OCI-LY7 (cell line): ENCODE measurements at regions not wholly inside any gene's neighbourhood (a gene's known extent, or its start where the extent isn't known, plus 50 kb on each side); places are given as distances from the start of the nearest gene placed in this dataset.

Experiments used
- BruUV-seq: library from RNA; stranded (reverse); fragments of 400-500 nt; replicated peaks from 2 replicates; lab custom pipeline; 2021; lab: Mats Ljungman, UMichigan
- CTCF ChIA-PET: fragments of 300-600 bp; sonication (Branson Sonifier 250); formaldehyde crosslinking; loops from one replicate; lab custom pipeline; 2022; ENCODE audit warnings: antibody characterized with exemption; ENCODE audit not compliant: unreplicated experiment; lab: Charles Lee
- POLR2A ChIA-PET: fragments of 300-600 bp; sonication (Branson Sonifier 250); formaldehyde crosslinking; loops from one replicate; lab custom pipeline; 2022; ENCODE audit warnings: antibody characterized with exemption; lab: Charles Lee
- DNase-seq: peaks from one replicate; pipeline ENCODE4 v3.0.0-alpha.2; 2015; ENCODE audit warnings: low spot score
- H2AFZ ChIP-seq: fragments of 200-600 bp; sonication (generic), shearing (Covaris generic); 2 replicates; pipeline ENCODE4 v1.6.1; 2014; ENCODE audit warnings: mild to moderate bottlenecking, antibody characterized with exemption, low read length, moderate library complexity
- H3K27ac ChIP-seq: fragments of 200-600 bp; sonication (generic); 2 replicates; pipeline ENCODE4 v1.5.1; 2014; ENCODE audit warnings: mixed run types, low read depth, mild to moderate bottlenecking, moderate library complexity, low read length, inconsistent platforms; ENCODE audit not compliant: poor library complexity, severe bottlenecking
- H3K36me3 ChIP-seq: fragments of 200-600 bp; sonication (generic); 2 replicates; pipeline ENCODE4 v1.6.1; 2014; ENCODE audit warnings: mild to moderate bottlenecking, antibody characterized with exemption, low read length, moderate library complexity, mixed read lengths; ENCODE audit not compliant: insufficient read depth
- H3K4me1 ChIP-seq: fragments of 200-600 bp; sonication (generic); 2 replicates; pipeline ENCODE4 v1.5.1; 2014; ENCODE audit warnings: mild to moderate bottlenecking, low read length; ENCODE audit not compliant: insufficient read depth, poor library complexity, severe bottlenecking
- H3K4me2 ChIP-seq: fragments of 200-600 bp; sonication (generic); 2 replicates; pipeline ENCODE4 v1.6.1; 2014; ENCODE audit warnings: mild to moderate bottlenecking, low read length
- H3K4me3 ChIP-seq: fragments of 200-600 bp; sonication (generic); 2 replicates; pipeline ENCODE4 v1.5.1; 2014; ENCODE audit warnings: mild to moderate bottlenecking, low read depth, low read length; ENCODE audit not compliant: poor library complexity, severe bottlenecking
- H3K79me2 ChIP-seq: fragments of 200-600 bp; sonication (generic); 2 replicates; pipeline ENCODE4 v1.6.1; 2016; ENCODE audit warnings: low read depth, mild to moderate bottlenecking, low read length, moderate library complexity, mixed read lengths; ENCODE audit not compliant: insufficient read depth
- H3K9me2 ChIP-seq: fragments of 200-600 bp; sonication (generic); 2 replicates; pipeline ENCODE4 v1.6.1; 2016; ENCODE audit warnings: mild to moderate bottlenecking, low read length, mixed read lengths; ENCODE audit not compliant: insufficient read depth
- H3K9me3 ChIP-seq: fragments of 200-600 bp; sonication (generic); 2 replicates; pipeline ENCODE4 v1.6.1; 2014; ENCODE audit warnings: mild to moderate bottlenecking, mixed run types, low read length, mixed read lengths
- H4K20me1 ChIP-seq: fragments of 200-600 bp; sonication (generic); 2 replicates; pipeline ENCODE4 v1.6.1; 2014; ENCODE audit warnings: mild to moderate bottlenecking, antibody characterized with exemption, low read length, moderate library complexity, mixed read lengths; ENCODE audit not compliant: insufficient read depth
- EZH2phosphoT487 ChIP-seq: fragments of 200-600 bp; sonication (generic); IDR thresholded peaks from 2 replicates; pipeline ENCODE4 v1.6.1; 2018; ENCODE audit warnings: low read depth, borderline replicate concordance, mild to moderate bottlenecking, mixed run types, antibody characterized with exemption, low read length, moderate library complexity, mixed read lengths
- intact Hi-C: fragments of 100-400 bp; cut with micrococcal nuclease; formaldehyde crosslinking; loops from one replicate; pipeline ENCODE4 v1.10.0; 2022; ENCODE audit not compliant: unreplicated experiment
- TF ChIP-seq, protein P1 (sequence below): fragments of 200-600 bp; sonication (generic); conservative IDR thresholded peaks from 2 replicates; pipeline ENCODE4 v1.5.1; 2014; ENCODE audit warnings: mild to moderate bottlenecking, antibody characterized with exemption, low read length, moderate library complexity, mixed read lengths

DNA sequence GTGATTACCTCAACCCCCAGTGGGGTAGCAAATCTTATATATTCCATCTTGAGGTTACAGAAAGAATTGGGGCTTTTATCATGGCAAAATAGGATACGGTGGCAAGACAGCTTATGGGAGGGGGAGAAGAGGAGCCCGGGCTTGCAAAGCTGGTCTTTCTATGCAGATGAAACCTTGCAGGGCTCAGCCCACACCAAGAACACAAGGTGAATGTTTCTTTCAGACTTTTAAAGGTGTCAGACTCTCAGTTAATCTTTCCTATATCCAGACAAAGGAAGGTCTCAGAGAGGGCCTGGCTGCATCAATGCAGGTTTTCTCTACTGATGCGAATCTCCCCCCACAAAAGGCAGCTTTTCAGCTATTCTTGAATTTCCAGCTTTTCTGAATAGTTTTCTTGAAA lies 59.9 kb upstream of the WDR17 start:
- H3K9me3 ChIP-seq: 0 out of 2 replicates have a peak, but pooled peaks cover 11% of the 10 kb centered on the region
- no peak overlapping the region for H3K27ac ChIP-seq
- peaks cover 22% of the 10 kb centered on the region for H3K4me1 ChIP-seq
- TF ChIP-seq, protein P1, sequence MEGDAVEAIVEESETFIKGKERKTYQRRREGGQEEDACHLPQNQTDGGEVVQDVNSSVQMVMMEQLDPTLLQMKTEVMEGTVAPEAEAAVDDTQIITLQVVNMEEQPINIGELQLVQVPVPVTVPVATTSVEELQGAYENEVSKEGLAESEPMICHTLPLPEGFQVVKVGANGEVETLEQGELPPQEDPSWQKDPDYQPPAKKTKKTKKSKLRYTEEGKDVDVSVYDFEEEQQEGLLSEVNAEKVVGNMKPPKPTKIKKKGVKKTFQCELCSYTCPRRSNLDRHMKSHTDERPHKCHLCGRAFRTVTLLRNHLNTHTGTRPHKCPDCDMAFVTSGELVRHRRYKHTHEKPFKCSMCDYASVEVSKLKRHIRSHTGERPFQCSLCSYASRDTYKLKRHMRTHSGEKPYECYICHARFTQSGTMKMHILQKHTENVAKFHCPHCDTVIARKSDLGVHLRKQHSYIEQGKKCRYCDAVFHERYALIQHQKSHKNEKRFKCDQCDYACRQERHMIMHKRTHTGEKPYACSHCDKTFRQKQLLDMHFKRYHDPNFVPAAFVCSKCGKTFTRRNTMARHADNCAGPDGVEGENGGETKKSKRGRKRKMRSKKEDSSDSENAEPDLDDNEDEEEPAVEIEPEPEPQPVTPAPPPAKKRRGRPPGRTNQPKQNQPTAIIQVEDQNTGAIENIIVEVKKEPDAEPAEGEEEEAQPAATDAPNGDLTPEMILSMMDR: no peak
- no peak for TF ChIP-seq EZH2phosphoT487
- no TSS peak for BruUV-seq
- no peaks in the 10 kb centered on the region for H3K9me2 ChIP-seq
- DNase-seq: no peak
- no peaks in the 10 kb centered on the region for H4K20me1 ChIP-seq
- no peaks in the 10 kb centered on the region for H3K79me2 ChIP-seq
- H3K4me3 ChIP-seq: no peak overlapping the region
- no peaks in the 10 kb centered on the region; the same call in 1 of the 2 replicates for H3K36me3 ChIP-seq
- no peak overlapping the region for H3K4me2 ChIP-seq
- H2AFZ ChIP-seq: no peak overlapping the region
- CTCF ChIA-PET: no interaction called here
- intact Hi-C loops: no loop called here
- POLR2A ChIA-PET: interaction anchor here (0.6 to 2.1 kb wide), 3 partner anchors 10 to 458 kb away, joined by 3 to 6 read pairs (median 4); no protein-coding TSS in a partner anchor

DNA sequence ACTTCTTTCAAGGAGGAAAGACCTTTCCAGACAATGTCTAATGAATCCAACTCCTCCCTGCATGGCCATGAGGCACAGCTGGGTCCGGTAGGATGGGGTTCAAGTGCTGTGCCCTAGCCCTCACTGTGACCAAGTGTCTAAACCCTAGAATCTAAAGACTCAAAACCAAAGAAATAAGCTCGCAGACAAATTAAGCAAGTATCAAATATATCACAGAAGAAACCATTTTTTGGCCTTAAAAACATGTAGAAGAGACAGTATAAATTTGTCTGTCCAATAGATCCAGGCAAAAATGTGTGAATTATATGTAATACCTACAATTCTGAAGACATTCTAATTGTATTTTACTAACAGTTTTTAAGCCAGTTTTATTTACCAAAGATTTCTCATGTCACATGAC lies 56.4 kb upstream of the WDR17 start:
- H3K4me1 ChIP-seq: peaks cover 30% of the 10 kb centered on the region
- no peaks in the 10 kb centered on the region for H3K79me2 ChIP-seq
- CTCF ChIA-PET: no interaction called here
- POLR2A ChIA-PET: no interaction called here
- H3K9me2 ChIP-seq: no peaks in the 10 kb centered on the region
- intact Hi-C loops: no loop called here
- no peak for DNase-seq
- no peaks in the 10 kb centered on the region; the same call in 1 of the 2 replicates for H3K36me3 ChIP-seq
- H3K4me3 ChIP-seq: no peak overlapping the region
- H3K4me2 ChIP-seq: no peak overlapping the region
- no peak overlapping the region for H2AFZ ChIP-seq
- no TSS peak for BruUV-seq
- TF ChIP-seq, protein P1: no peak
- TF ChIP-seq EZH2phosphoT487: no peak
- no peaks in the 10 kb centered on the region for H4K20me1 ChIP-seq
- 0 out of 2 replicates have a peak, but pooled peaks cover 11% of the 10 kb centered on the region for H3K9me3 ChIP-seq
- no peak overlapping the region for H3K27ac ChIP-seq

DNA sequence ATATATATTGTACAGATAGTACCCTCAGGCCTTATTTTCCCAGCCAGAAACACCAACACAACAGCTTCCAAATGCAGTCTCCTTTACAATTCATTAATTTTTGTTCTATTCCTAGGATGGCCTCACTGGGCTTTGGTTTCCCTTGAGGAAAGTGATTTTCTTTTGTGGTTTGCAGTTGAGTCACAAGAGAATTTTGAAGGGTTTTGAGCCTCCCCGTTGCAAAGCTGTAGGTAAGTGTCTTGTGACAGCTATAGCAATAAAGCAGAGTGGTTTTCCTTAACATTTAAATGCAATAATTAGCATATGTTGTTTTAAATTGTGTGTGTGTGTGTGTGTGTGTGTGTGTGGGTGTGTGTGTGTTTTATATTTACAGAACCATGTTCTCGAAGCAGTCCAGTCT lies 54.1 kb upstream of the WDR17 start:
- CTCF ChIA-PET: no interaction called here
- POLR2A ChIA-PET: interaction anchor here (0.7 to 2.0 kb wide), 9 partner anchors 11 to 313 kb away, joined by 3 to 8 read pairs (median 3); partner anchors contain the start of gene ASB5
- H3K79me2 ChIP-seq: no peaks in the 10 kb centered on the region
- H3K9me2 ChIP-seq: no peaks in the 10 kb centered on the region
- H3K4me3 ChIP-seq: no peak overlapping the region
- intact Hi-C loops: loop anchor here (5.0 kb wide), 2 partner anchors 64 to 311 kb away; no protein-coding TSS in a partner anchor
- no peaks in the 10 kb centered on the region for H4K20me1 ChIP-seq
- H3K9me3 ChIP-seq: 0 out of 2 replicates have a peak, but pooled peaks cover 11% of the 10 kb centered on the region
- DNase-seq: no peak
- no TSS peak for BruUV-seq
- peaks cover 52% of the 10 kb centered on the region for H3K4me1 ChIP-seq
- TF ChIP-seq, protein P1: no peak
- no peak for TF ChIP-seq EZH2phosphoT487
- peak overlapping the region; percentile 24; the same call in 1 of the 2 replicates for H3K4me2 ChIP-seq
- H3K27ac ChIP-seq: no peak overlapping the region
- H2AFZ ChIP-seq: peak overlapping the region; percentile 69
- H3K36me3 ChIP-seq: no peaks in the 10 kb centered on the region; the same call in 1 of the 2 replicates
